ENCODE measurements at regions not wholly inside any gene's neighbourhood (a gene's known extent, or its start where the extent isn't known, plus 50 kb on each side); places are given as distances from the start of the nearest gene placed in this dataset.

DNA sequence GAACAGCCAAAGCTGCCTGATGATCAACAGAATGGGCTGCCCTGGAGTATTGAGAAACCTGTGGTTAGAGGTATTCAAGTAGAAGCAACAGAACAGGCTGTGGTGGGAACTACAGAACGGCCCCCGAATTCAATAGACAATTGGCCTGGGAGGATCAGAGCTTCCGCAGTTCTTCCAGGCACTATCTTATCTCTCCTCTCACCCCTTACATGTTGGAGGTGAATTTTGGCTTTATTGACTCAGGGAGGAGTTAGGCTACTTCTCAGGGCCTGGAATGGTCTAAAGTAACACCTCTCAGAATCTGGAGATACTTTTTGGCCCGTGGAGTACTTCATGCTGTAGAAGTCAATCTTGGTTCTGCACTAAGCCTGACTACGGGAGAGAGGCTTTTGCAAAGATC is 253.0 kb downstream of the PRDM2 start:
- TF ChIP-seq, protein P1, sequence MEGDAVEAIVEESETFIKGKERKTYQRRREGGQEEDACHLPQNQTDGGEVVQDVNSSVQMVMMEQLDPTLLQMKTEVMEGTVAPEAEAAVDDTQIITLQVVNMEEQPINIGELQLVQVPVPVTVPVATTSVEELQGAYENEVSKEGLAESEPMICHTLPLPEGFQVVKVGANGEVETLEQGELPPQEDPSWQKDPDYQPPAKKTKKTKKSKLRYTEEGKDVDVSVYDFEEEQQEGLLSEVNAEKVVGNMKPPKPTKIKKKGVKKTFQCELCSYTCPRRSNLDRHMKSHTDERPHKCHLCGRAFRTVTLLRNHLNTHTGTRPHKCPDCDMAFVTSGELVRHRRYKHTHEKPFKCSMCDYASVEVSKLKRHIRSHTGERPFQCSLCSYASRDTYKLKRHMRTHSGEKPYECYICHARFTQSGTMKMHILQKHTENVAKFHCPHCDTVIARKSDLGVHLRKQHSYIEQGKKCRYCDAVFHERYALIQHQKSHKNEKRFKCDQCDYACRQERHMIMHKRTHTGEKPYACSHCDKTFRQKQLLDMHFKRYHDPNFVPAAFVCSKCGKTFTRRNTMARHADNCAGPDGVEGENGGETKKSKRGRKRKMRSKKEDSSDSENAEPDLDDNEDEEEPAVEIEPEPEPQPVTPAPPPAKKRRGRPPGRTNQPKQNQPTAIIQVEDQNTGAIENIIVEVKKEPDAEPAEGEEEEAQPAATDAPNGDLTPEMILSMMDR (IDR thresholded peaks at IDR 0.05) = no peak
- no peak for TF ChIP-seq POLR2A (IDR thresholded peaks at IDR 0.05)
